A673 (cell line): ENCODE measurements at regions not wholly inside any gene's neighbourhood (a gene's known extent, or its start where the extent isn't known, plus 50 kb on each side); places are given as distances from the start of the nearest gene placed in this dataset.
A peak's percentile ranks its signal among the peaks of the same experiment; 100 is the strongest.

Experiments
- BruUV-seq: library from RNA; stranded (reverse); fragments of 400-500 nt; replicated peaks from 2 replicates; lab custom pipeline; 2021; lab: Mats Ljungman, UMichigan
- CTCF ChIA-PET: fragments of 300-600 bp; sonication (Branson Sonifier 250); formaldehyde crosslinking; loops from one replicate; lab custom pipeline; 2022; ENCODE audit warnings: antibody characterized with exemption; lab: Charles Lee
- POLR2A ChIA-PET: fragments of 300-600 bp; sonication (Branson Sonifier 250); formaldehyde crosslinking; loops from one replicate; lab custom pipeline; 2022; ENCODE audit warnings: antibody characterized with exemption; ENCODE audit not compliant: low non-redundant PET; lab: Charles Lee
- DNase-seq: peaks from one replicate; pipeline ENCODE4 v3.0.0-alpha.2; 2015; ENCODE audit warnings: low spot score
- H3K27ac ChIP-seq: fragments of 200-600 bp; sonication (generic); 2 replicates; pipeline ENCODE4 v1.5.1; 2016; ENCODE audit warnings: mixed run types, low read depth, mild to moderate bottlenecking, mixed read lengths, antibody characterized with exemption, low read length; ENCODE audit not compliant: poor library complexity, severe bottlenecking
- H3K27me3 ChIP-seq: fragments of 200-600 bp; sonication (generic); replicated peaks from 2 replicates; pipeline ENCODE4 v1.6.1; 2017; ENCODE audit warnings: mixed run types, low read depth, mild to moderate bottlenecking, mixed read lengths, antibody characterized with exemption, low read length; ENCODE audit not compliant: insufficient read depth, poor library complexity
- H3K36me3 ChIP-seq: fragments of 200-600 bp; sonication (generic); 2 replicates; pipeline ENCODE4 v1.6.1; 2016; ENCODE audit warnings: mixed run types, mild to moderate bottlenecking, mixed read lengths, antibody characterized with exemption, low read length; ENCODE audit not compliant: insufficient read depth, poor library complexity, severe bottlenecking
- H3K4me1 ChIP-seq: fragments of 200-600 bp; sonication (generic); 2 replicates; pipeline ENCODE4 v1.6.1; 2017; ENCODE audit warnings: mixed run types, mild to moderate bottlenecking, mixed read lengths, antibody characterized with exemption, low read length; ENCODE audit not compliant: insufficient read depth, poor library complexity, severe bottlenecking
- H3K4me3 ChIP-seq: fragments of 200-600 bp; sonication (generic); 2 replicates; pipeline ENCODE4 v1.5.1; 2016; ENCODE audit warnings: low read depth, mixed run types, mild to moderate bottlenecking, mixed read lengths, low read length; ENCODE audit not compliant: poor library complexity, severe bottlenecking
- H3K9me3 ChIP-seq: fragments of 200-600 bp; sonication (generic); 2 replicates; pipeline ENCODE4 v1.6.1; 2016; ENCODE audit warnings: mixed run types, low read depth, mild to moderate bottlenecking, mixed read lengths, antibody characterized with exemption, low read length; ENCODE audit not compliant: poor library complexity, severe bottlenecking
- EZH2 ChIP-seq: fragments of 200-600 bp; sonication (generic); IDR thresholded peaks from 2 replicates; pipeline ENCODE4 v1.6.1; 2017; ENCODE audit warnings: borderline replicate concordance, low read depth, mild to moderate bottlenecking, mixed read lengths, antibody characterized with exemption, low read length; ENCODE audit not compliant: poor library complexity, severe bottlenecking
- intact Hi-C: fragments of 100-400 bp; cut with micrococcal nuclease; formaldehyde crosslinking; loops from one replicate; pipeline ENCODE4 v1.10.0; 2022; ENCODE audit not compliant: unreplicated experiment
- TF ChIP-seq, protein P1 (sequence below): fragments of 300-800, 200-600 bp; sonication (generic); conservative IDR thresholded peaks from 2 replicates; pipeline ENCODE4 v1.5.1; 2017; ENCODE audit warnings: low read depth, mild to moderate bottlenecking, antibody characterized with exemption, low read length, moderate library complexity, mixed read lengths

DNA sequence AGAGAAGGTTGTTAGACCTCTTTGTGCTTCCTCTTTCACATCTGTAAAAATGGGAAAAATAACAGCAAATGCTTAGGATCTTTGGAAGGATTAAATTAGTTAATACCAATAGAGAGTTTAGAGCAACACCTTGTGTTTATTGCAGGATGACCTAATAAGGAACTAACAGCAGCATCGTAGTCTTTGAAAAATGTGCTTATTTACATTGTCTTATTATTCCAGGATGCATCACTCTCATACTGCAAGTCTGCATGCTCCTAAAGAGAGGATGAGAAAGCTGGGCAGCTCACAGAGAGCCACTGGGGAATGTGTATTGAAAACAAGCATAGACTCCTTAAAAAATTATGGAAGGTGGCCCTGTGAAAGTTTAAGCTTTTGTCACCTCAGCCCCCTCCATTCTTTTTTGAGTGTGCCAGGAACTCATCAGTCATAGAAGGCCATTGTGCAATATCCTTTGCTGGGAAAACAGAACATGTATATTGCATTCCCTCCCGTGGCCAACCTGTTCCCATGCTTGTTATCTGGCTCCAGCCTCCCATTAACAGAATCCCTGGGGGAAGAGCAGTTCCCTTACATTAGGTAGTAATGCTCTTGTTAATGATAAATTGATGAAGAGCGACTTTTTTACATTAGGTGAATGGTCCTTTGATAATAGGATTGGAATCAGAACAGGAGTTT is 180.7 kb downstream of the ZNF326 start:
- BruUV-seq: no TSS peak
- no peaks in the 10 kb centered on the region for H3K4me1 ChIP-seq
- no peaks in the 10 kb centered on the region for H3K9me3 ChIP-seq
- DNase-seq: peak; percentile 28
- POLR2A ChIA-PET: no interaction called here
- no peak overlapping the region for H3K4me3 ChIP-seq
- no peak overlapping the region for H3K27ac ChIP-seq
- CTCF ChIA-PET: no interaction called here
- no peaks in the 10 kb centered on the region for H3K27me3 ChIP-seq
- no peak for TF ChIP-seq EZH2
- TF ChIP-seq, protein P1, sequence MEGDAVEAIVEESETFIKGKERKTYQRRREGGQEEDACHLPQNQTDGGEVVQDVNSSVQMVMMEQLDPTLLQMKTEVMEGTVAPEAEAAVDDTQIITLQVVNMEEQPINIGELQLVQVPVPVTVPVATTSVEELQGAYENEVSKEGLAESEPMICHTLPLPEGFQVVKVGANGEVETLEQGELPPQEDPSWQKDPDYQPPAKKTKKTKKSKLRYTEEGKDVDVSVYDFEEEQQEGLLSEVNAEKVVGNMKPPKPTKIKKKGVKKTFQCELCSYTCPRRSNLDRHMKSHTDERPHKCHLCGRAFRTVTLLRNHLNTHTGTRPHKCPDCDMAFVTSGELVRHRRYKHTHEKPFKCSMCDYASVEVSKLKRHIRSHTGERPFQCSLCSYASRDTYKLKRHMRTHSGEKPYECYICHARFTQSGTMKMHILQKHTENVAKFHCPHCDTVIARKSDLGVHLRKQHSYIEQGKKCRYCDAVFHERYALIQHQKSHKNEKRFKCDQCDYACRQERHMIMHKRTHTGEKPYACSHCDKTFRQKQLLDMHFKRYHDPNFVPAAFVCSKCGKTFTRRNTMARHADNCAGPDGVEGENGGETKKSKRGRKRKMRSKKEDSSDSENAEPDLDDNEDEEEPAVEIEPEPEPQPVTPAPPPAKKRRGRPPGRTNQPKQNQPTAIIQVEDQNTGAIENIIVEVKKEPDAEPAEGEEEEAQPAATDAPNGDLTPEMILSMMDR: no peak
- H3K36me3 ChIP-seq: no peaks in the 10 kb centered on the region
- intact Hi-C loops: no loop called here

DNA sequence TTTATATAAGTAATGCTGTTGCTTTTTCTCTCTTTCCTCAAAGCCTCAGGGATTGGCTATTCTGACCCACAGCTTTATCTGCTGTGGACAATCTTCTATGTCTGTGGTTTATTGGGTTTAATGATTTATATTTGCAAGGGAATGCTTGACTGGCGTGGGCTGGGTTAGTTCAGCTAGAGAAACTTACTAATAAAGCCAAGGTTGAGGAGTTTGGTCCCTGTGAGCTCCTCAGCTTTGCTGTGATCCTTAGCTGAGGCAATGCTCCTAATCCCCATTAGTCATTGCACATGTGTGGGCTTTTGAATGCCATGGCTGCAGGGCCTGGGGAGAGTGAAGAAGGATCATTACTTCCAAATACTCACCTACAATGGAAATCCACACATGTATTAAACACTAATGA is 179.3 kb downstream of the ZNF326 start:
- BruUV-seq: no TSS peak
- no peak overlapping the region for H3K4me3 ChIP-seq
- CTCF ChIA-PET: no interaction called here
- no peak for DNase-seq
- no peaks in the 10 kb centered on the region for H3K36me3 ChIP-seq
- H3K27ac ChIP-seq: no peak overlapping the region
- POLR2A ChIA-PET: no interaction called here
- no peak for TF ChIP-seq EZH2
- TF ChIP-seq, protein P1: no peak
- no peaks in the 10 kb centered on the region for H3K9me3 ChIP-seq
- no peaks in the 10 kb centered on the region for H3K4me1 ChIP-seq
- intact Hi-C loops: no loop called here
- no peaks in the 10 kb centered on the region for H3K27me3 ChIP-seq

DNA sequence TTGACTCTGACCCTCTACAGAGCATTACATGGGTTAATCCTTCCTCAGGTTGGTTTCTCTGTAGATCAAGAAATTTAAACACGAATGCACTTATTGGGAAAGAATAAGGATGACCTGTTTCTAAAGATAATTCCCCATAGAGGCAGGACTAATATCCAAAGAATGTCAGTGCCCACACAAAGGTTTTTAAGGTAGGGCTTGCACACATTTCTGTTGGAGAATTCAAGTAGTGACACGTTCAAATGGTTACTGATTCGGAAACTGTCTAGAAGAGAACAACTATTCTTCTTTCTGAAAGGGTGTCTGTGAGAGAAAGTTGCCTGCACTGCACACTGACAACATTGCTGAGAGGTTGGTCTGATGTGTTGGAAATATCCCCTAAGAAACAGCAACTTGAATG is 167.3 kb downstream of the ZNF326 start:
- no peak overlapping the region for H3K27ac ChIP-seq
- intact Hi-C loops: no loop called here
- TF ChIP-seq EZH2: no peak
- TF ChIP-seq, protein P1: no peak
- POLR2A ChIA-PET: no interaction called here
- CTCF ChIA-PET: no interaction called here
- H3K4me1 ChIP-seq: no peaks in the 10 kb centered on the region
- BruUV-seq: no TSS peak
- no peaks in the 10 kb centered on the region for H3K27me3 ChIP-seq
- no peaks in the 10 kb centered on the region for H3K9me3 ChIP-seq
- no peak for DNase-seq
- no peak overlapping the region for H3K4me3 ChIP-seq
- no peaks in the 10 kb centered on the region for H3K36me3 ChIP-seq
